HG03469 (cell line): ENCODE measurements at regions not wholly inside any gene's neighbourhood (a gene's known extent, or its start where the extent isn't known, plus 50 kb on each side); places are given as distances from the start of the nearest gene placed in this dataset.

Experiments used
- ATAC-seq: cut with Tn5 transposase; IDR thresholded peaks from one replicate; pipeline ENCODE4 v1.9.1; 2021; ENCODE audit warnings: mild to moderate bottlenecking, moderate library complexity, moderate number of reproducible peaks; ENCODE audit not compliant: unreplicated experiment

- no peak for ATAC-seq
Measured at GRCh38 chr14:99093532-99094517, 178.2 kb downstream of the BCL11B start.

- ATAC-seq = no peak
Measured at GRCh38 chr14:99094901-99095300, 177.1 kb downstream of the BCL11B start.

GRCh38 chr14:99095369-99095768 is 176.6 kb downstream of the BCL11B start:
- no peak for ATAC-seq

- ATAC-seq = no peak
Measured at GRCh38 chr14:99098199-99098598, 173.8 kb downstream of the BCL11B start.

- ATAC-seq = no peak
Measured at GRCh38 chr14:99099051-99099787, 172.8 kb downstream of the BCL11B start.

- ATAC-seq = no peak
Measured at GRCh38 chr14:99100497-99101270, 171.3 kb downstream of the BCL11B start.

GRCh38 chr14:99101855-99102461 is 170.0 kb downstream of the BCL11B start:
- ATAC-seq = no peak

- ATAC-seq = no peak
Measured at GRCh38 chr14:99116741-99117295, 155.2 kb downstream of the BCL11B start.

- no peak for ATAC-seq
Measured at GRCh38 chr14:99117671-99118045, 154.3 kb downstream of the BCL11B start.

- no peak for ATAC-seq
Measured at GRCh38 chr14:99118046-99118721, 153.8 kb downstream of the BCL11B start.

- ATAC-seq = no peak
Measured at GRCh38 chr14:99118946-99119345, 153.1 kb downstream of the BCL11B start.
